NCI-H69 (cell line): ENCODE measurements at regions not wholly inside any gene's neighbourhood (a gene's known extent, or its start where the extent isn't known, plus 50 kb on each side); places are given as distances from the start of the nearest gene placed in this dataset.
"Not testable (repeated sequence)": the region's sequence is repeated elsewhere in the genome, so short reads cannot be mapped to it uniquely, and the experiment has no call there.

Experiments used
- DNase-seq: peaks from one replicate; lab custom pipeline; 2025; lab: John Stamatoyannopoulos, UW

- no peak for DNase-seq
These were observed 335.4 kb upstream of the MEF2C start for GRCh38 chr5:89218364-89218763.

GRCh38 chr5:89216606-89217005 lies 333.6 kb upstream of the MEF2C start:
- DNase-seq = no peak

- DNase-seq = no peak
These were observed 330.6 kb upstream of the MEF2C start for GRCh38 chr5:89213573-89213972.

GRCh38 chr5:89211836-89212235 lies 328.9 kb upstream of the MEF2C start:
- DNase-seq = no peak

GRCh38 chr5:89208811-89209210 lies 325.8 kb upstream of the MEF2C start:
- DNase-seq = no peak

- no peak for DNase-seq
These were observed 325.4 kb upstream of the MEF2C start for GRCh38 chr5:89208392-89208791.

- DNase-seq = no peak
These were observed 321.8 kb upstream of the MEF2C start for GRCh38 chr5:89204756-89205155.

GRCh38 chr5:89203611-89204010 lies 320.6 kb upstream of the MEF2C start:
- DNase-seq = no peak

GRCh38 chr5:89200899-89201298 lies 317.9 kb upstream of the MEF2C start:
- DNase-seq = no peak

- DNase-seq = no peak
These were observed 316.3 kb upstream of the MEF2C start for GRCh38 chr5:89199306-89199705.

- DNase-seq = no peak
These were observed 308.4 kb upstream of the MEF2C start for GRCh38 chr5:89191374-89191773.

GRCh38 chr5:89190515-89191265 lies 307.7 kb upstream of the MEF2C start:
- DNase-seq = no peak

GRCh38 chr5:89187883-89188465 lies 305.0 kb upstream of the MEF2C start:
- DNase-seq = peak; percentile 70

- DNase-seq = no peak
These were observed 304.3 kb upstream of the MEF2C start for GRCh38 chr5:89187268-89187667.

GRCh38 chr5:89181546-89181945 lies 298.6 kb upstream of the MEF2C start:
- no peak for DNase-seq

GRCh38 chr5:89179731-89180130 lies 296.7 kb upstream of the MEF2C start:
- no peak for DNase-seq

GRCh38 chr5:89178541-89178940 lies 295.6 kb upstream of the MEF2C start:
- DNase-seq = no peak

GRCh38 chr5:89173528-89173927 lies 290.5 kb upstream of the MEF2C start:
- DNase-seq = no peak

GRCh38 chr5:89168766-89169165 lies 285.8 kb upstream of the MEF2C start:
- no peak for DNase-seq

- not testable (repeated sequence) for DNase-seq
These were observed 281.7 kb upstream of the MEF2C start for GRCh38 chr5:89164703-89165102.

GRCh38 chr5:89156226-89156625 lies 273.2 kb upstream of the MEF2C start:
- DNase-seq = no peak

GRCh38 chr5:89147031-89147430 lies 264.0 kb upstream of the MEF2C start:
- DNase-seq = no peak

GRCh38 chr5:89137148-89137547 lies 254.2 kb upstream of the MEF2C start:
- no peak for DNase-seq

GRCh38 chr5:89133975-89134374 lies 251.0 kb upstream of the MEF2C start:
- no peak for DNase-seq
